NCI-H1436 treated with DMSO at 0.1 percent for 48 hours (cell line): ENCODE measurements at regions not wholly inside any gene's neighbourhood (a gene's known extent, or its start where the extent isn't known, plus 50 kb on each side); places are given as distances from the start of the nearest gene placed in this dataset.
A peak's percentile ranks its signal among the peaks of the same experiment; 100 is the strongest.

Source experiments
- DNase-seq: peaks from one replicate; lab custom pipeline; 2025; lab: John Stamatoyannopoulos, UW

- no peak for DNase-seq
Measured at GRCh38 chr1:198904321-198904720, 265.5 kb downstream of the PTPRC start.

DNA sequence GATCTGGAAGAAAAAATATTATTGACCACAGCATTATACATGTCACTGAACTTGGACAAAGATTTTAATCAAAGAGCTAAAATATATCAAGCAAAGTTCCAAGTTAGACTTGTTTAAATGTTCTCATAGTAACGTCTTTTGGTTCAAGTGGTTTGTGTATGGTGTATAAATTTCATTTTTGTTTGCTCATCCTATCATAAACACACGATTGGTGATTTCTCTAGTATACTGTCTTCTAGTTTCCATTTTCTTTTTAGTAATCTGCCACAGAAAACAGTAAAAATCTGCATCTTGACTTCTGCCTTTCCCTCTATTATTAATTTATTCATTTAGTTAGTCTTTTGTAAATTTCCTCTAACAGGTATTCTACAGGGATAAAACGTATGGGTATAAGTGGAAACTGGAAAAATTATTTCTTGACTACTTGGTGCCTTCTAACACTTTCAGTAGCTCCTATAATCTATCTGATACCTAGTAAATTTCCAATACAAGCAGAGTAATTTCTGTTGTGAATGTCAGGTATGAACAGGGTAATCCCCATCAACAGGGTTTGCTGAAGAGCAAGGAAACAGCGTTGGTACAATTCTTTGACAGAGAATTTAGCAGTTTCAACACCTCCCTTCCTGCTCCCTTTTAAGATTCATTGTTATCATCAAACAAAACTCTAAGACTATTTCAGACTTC, 268.0 kb downstream of the PTPRC start:
- no peak for DNase-seq

DNA sequence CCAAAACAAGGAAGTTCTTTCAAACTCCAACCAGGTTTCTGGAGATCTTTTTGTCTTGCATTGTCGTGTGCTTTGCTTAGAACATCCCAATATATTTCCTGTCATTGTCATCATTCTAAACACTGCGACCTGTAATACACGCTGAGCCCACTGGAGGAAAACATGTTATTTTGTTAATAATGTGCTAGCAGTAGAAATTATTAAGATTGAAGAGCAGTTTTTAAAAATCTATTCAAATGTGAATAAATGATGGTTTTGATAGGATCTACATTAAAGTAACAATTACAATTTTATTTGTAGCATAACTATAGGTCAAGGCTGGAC, 268.5 kb downstream of the PTPRC start:
- DNase-seq = no peak

GRCh38 chr1:198908995-198909394, 270.2 kb downstream of the PTPRC start:
- no peak for DNase-seq

- no peak for DNase-seq
Measured at GRCh38 chr1:198909973-198910372, 271.1 kb downstream of the PTPRC start.

DNA sequence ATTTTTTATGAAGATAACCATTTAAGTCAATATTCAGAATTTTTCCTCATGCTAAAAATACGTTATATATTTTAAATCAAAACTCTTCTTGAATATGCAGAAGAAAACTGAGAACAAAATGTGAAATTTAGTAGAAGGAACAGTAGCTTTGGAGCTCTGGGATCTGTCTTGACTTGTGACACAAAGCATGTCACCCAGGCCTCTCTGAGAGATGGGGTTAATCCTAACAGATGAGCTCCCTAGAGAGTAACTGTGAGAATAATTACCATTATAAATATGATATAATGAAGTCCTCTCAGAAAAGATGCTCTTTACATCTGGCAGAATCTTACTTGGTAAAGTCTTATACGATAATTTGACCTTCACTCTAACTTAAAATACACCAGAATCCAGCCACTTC, 272.0 kb downstream of the PTPRC start:
- DNase-seq = no peak

DNA sequence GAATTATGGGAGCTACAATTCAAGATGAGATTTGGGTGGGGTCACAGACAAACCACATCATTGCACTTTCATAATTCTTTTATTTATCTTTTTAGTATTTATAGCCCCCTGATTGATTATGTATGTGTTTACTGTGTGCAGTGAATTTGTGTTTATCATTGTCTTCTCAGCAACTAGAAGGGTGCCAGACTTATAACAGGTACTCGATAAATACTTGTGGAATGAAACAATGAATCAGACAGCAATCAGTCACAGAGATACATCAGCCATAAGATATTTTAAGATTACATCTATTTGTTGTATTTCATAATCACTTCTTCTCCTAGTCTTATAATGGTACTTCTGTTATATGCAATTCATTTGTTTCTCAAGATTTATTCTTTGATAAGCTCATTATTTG, 273.2 kb downstream of the PTPRC start:
- no peak for DNase-seq

GRCh38 chr1:198913667-198914066, 274.8 kb downstream of the PTPRC start:
- no peak for DNase-seq

GRCh38 chr1:198915327-198916231, 276.7 kb downstream of the PTPRC start:
- no peak for DNase-seq

DNA sequence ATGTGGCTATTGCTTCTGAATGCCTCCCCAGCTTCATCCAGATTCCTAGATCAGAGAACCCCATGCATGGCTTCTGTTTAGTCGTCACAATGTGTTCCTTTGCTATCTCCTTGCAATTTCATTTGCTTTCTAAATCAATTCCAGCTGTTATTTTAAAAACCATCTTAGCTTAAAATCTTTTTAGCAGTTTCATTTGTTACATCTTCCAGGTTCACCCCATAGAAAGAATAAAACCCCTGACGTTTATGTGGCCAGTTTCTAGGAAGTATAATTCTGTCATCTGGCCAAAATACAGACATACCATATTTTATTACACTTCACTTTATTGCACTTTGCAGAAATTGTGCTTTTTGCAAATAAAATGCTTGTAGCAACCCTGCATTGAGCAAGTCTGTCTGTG, 278.4 kb downstream of the PTPRC start:
- no peak for DNase-seq

- DNase-seq = no peak
Measured at GRCh38 chr1:198918920-198919319, 280.1 kb downstream of the PTPRC start.

DNA sequence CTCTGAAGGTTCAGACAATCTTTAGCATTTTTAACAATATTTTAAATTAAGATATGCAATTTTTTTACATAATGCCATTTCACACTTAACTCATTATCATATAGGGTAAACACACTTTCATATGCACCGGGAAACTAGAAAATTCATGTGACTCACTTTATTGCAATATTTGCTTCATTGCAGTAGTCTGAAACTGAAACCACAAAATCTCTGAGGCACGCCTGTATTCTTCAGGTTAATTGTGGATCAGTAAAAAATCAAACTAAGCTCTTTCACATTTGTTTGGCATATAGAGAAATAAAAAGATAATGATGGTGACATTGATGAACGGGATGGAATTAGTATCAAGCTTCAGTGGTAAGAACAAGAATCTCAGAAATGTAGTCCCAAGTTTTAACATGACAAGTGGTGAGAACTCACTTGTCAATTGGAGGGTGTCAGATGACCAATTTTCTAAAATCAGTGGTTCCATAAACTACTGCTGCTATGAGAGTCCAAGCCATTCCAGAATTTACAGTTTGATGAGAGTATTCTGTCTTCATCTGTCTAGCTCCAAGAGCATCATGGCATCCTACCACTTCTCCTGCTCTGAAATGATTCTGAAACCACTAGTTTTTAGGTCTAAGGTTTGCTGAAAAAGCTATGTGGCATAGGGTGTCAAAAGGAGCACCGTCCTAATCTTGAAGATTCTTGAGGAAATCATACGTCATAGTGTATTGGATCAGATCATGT, 281.0 kb downstream of the PTPRC start:
- no peak for DNase-seq

DNA sequence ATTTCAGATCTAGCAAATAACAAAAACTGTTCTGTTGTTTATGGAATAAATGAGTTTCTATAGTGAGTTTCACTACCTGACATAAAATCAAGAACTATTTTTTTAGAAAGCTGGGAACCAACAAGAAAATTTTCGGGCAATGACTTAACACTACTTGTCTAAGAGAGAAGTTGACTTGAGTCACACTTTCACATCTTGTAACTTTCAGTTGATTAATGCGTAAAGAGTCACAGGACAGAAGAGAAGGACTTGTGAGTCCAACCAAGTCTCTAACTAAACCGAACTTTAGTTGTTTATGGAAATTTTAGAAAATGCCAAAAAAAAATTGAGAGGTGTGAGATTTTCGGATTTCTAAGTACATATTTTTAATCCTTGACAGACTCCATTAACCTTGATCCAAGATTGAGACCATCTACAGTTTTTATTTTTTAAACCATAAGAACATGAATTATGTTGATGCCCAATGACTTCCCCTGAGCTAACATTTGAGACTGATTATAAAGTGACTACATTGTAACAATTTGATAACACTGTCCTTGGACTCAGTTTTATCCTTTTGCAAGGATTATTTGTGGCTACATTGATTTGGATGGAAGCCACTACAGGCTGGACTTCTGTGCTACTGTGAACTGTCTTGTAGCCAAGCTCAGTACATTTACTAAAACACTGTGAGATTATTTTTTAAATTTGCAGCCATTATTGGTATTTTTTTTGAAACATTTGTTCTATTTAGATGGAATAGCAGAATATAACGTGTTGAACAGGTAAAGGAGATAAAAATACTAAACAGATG, 284.0 kb downstream of the PTPRC start:
- DNase-seq = no peak

- DNase-seq = no peak
Measured at GRCh38 chr1:198923993-198924392, 285.2 kb downstream of the PTPRC start.

GRCh38 chr1:198925567-198925966, 286.7 kb downstream of the PTPRC start:
- DNase-seq = no peak

DNA sequence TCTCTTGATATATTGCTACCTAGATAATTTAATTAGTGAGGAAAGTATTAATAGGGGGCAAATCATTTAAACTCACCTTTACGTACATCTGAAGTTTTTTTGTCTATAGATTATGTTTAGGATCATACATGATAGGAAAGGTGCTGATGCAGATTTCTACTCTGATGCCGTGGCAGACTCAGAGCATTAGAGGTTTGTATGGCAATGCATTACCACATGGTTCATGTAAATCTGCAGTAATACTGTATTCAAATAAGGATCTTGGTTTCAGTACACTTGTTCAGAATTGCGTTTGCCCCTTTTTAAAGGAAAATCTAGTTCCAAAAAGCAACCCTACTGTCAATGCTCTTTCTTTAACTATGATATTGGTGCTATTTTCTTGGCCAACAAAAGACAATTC, 288.3 kb downstream of the PTPRC start:
- no peak for DNase-seq

DNA sequence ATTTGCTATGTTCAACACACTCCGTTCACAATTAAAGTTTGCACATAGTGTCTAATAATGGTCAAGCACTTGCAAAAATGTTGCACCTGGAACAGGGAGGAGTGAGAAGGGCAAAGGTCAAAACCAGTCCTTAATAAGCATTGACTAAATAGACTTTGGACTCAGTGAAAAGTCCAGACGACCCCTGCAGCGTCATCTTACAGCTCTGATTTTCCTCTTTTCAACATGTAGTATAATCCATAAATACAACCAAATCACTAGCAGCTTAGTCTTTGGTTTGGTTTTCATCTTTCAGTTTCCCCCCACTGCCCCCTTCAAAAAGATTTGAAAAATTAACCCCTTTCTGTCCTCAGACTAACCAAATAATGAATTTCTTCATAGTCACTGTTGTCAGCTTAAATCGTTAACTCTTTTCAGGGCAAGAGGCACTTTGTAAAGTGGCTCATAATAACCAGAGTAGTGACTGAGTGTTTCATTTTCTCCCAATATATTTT, 290.3 kb downstream of the PTPRC start:
- no peak for DNase-seq

DNA sequence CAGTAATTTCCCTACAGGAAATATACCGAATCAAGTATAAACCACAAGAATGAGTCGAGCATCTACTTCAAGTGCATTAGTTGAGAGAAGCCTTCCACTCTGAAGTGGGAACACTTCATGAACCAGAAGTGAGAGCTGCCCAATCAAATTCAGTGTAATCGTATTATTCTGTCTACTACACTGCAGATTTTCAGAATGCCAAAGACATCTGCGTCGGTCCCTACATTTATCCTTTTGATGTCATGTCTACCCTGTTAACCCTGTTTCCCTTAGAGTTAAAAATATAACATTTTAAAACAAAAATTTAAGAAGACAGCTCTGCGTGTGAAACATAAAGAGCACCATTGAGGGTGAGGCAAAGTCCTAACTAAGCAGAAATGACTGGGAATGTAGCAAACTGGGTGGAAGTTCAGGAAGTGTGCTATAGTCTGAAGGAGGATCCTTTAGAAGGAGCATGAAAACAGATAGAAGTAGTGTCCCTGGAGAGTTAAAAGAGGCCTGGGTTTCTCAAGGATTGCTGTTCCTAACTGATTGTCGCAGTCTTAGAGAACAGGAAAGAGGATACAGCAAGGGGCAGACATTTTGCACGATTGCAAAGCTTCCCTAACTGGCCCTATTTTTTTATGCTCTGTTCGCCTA, 291.2 kb downstream of the PTPRC start:
- peak; percentile 30 for DNase-seq

GRCh38 chr1:198932351-198932991, 293.6 kb downstream of the PTPRC start:
- no peak for DNase-seq

GRCh38 chr1:198933515-198934222, 294.8 kb downstream of the PTPRC start:
- no peak for DNase-seq
